Upper lobe of left lung (tissue), 4 donors: ENCODE measurements at regions not wholly inside any gene's neighbourhood (a gene's known extent, or its start where the extent isn't known, plus 50 kb on each side); places are given as distances from the start of the nearest gene placed in this dataset.

Experiments
- CTCF ChIP-seq, 6 experiments: fragments of 450-650 bp in 4 of 6; fragments of 200-600 bp in 2 of 6; sonication (generic) in 2 of 6; IDR thresholded peaks; one replicate each; pipeline ENCODE4 v1.5.1; 2016 to 2019; ENCODE audit warnings: antibody characterized with exemption in 6 of 6
- POLR2A ChIP-seq, 4 donors: fragments of 450-650 bp; IDR thresholded peaks; one replicate each; pipeline ENCODE4 v1.5.1; 2016 to 2017; ENCODE audit warnings: antibody characterized with exemption in 4 of 4, mild to moderate bottlenecking in 2 of 4

DNA sequence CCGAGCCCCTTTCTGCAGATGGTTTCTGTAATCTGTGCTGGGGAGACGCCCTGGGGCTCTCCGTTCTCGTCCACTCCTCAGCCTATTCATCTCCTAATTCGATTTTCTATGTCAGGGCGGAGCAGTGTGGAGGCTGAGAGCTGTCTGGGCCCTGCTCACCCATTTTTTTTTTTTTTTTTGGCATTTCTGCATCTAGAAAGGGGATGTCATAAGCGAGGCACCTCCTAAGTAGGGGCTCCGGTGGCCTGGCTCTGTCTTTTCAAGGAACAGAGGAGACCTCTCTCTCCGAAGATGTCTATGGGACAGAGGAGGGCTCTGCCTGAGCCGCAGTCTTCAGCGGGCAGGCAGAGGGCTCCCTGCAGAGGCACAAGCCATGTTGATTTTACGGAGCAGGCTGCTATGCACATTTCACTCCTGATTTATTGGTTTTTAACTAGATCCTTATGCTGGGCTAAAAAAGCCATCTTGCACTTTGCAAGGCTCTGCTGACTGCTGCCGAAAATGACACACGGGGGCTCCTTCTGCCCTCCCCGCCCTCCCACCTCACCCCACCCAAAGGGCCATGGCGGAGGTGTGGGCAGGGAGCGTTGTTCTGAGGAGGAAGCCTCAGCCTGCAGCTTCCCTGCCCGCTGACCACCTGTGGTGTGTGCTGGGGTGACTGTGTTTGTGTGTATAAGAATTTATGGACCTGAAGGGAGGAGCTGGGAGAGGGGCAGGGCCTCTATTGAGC is 71.0 kb downstream of the FOXD2 start:
- no peak for TF ChIP-seq CTCF (IDR thresholded peaks at IDR 0.05)
- TF ChIP-seq POLR2A (IDR thresholded peaks at IDR 0.05), result no peak
